Breast epithelium (tissue), 4 donors: ENCODE measurements at regions not wholly inside any gene's neighbourhood (a gene's known extent, or its start where the extent isn't known, plus 50 kb on each side); places are given as distances from the start of the nearest gene placed in this dataset.

Source experiments
- DNase-seq, 2 donors: peaks; one replicate each; pipeline ENCODE4 v3.0.0-alpha.2; 2019; ENCODE audit warnings: low spot score in 2 of 2
- H3K27ac ChIP-seq, 2 donors: fragments of 200-600 bp; sonication (generic) in 1 of 2; one replicate each; pipeline ENCODE4 v1.5.1; 2016 to 2019; ENCODE audit warnings: mild to moderate bottlenecking in 1 of 2
- H3K27me3 ChIP-seq, 2 donors: fragments of 200-600 bp; sonication (generic) in 1 of 2; one replicate each; pipeline versions ENCODE4 v1.5.1 to v1.6.0; 2017 to 2019; ENCODE audit warnings: control low read depth in 1 of 2, mild to moderate bottlenecking in 1 of 2
- H3K36me3 ChIP-seq: fragments of 200-600 bp; one replicate; pipeline ENCODE4 v1.5.1; 2019
- H3K4me1 ChIP-seq, 2 donors: fragments of 200-600 bp; sonication (generic); one replicate each; pipeline ENCODE4 v1.5.1; 2016 to 2019; ENCODE audit warnings: control low read depth in 1 of 2
- H3K4me3 ChIP-seq, 3 donors: fragments of 200-600 bp; sonication (generic); 1 replicate in 2 of 3; 2 replicates in 1 of 3; pipeline ENCODE4 v1.5.1; 2016 to 2019; ENCODE audit warnings: mild to moderate bottlenecking in 3 of 3, moderate library complexity in 2 of 3
- H3K9me3 ChIP-seq, 2 donors: fragments of 200-600 bp; sonication (generic) in 1 of 2; one replicate each; pipeline ENCODE4 v1.5.1; 2016 to 2019; ENCODE audit warnings: control low read depth in 1 of 2
- CTCF ChIP-seq, 3 donors: fragments of 450-650 bp; IDR thresholded peaks; one replicate each; pipeline ENCODE4 v1.5.1; 2016 to 2017; ENCODE audit warnings: antibody characterized with exemption in 3 of 3, mild to moderate bottlenecking in 3 of 3, moderate library complexity in 3 of 3
- POLR2A ChIP-seq: fragments of 450-650 bp; IDR thresholded peaks from one replicate; pipeline ENCODE4 v1.6.1; 2016; ENCODE audit warnings: antibody characterized with exemption, mild to moderate bottlenecking, moderate library complexity
- POLR2AphosphoS5 ChIP-seq, 3 donors: sonication (generic); formaldehyde crosslinking; IDR thresholded peaks; one replicate each; pipeline ENCODE4 v1.6.1; 2017; ENCODE audit warnings: antibody characterized with exemption in 3 of 3
- intact Hi-C: fragments of 100-400 bp; cut with DNase I; formaldehyde crosslinking; loops from one replicate; pipeline ENCODE4 v1.15.1; 2023; ENCODE audit warnings: low total_unique reads

- Histone ChIP-seq H3K27ac (no peak overlapping the region), H3K4me1 (no peaks in the 10 kb centered on the region), H3K4me3 (no peak overlapping the region), H3K36me3 (no peaks in the 10 kb centered on the region), H3K9me3 (no peaks in the 10 kb centered on the region), H3K27me3 (no peaks in the 10 kb centered on the region)
- DNase-seq: no peak
- TF ChIP-seq CTCF (IDR thresholded peaks at IDR 0.05) (no peak), POLR2A (no peak), POLR2AphosphoS5 (IDR thresholded peaks at IDR 0.05) (no peak)
- intact Hi-C loops: no loop called here
Measured at GRCh38 chr3:72043204-72044133, 258.5 kb upstream of the PROK2 start.

DNA sequence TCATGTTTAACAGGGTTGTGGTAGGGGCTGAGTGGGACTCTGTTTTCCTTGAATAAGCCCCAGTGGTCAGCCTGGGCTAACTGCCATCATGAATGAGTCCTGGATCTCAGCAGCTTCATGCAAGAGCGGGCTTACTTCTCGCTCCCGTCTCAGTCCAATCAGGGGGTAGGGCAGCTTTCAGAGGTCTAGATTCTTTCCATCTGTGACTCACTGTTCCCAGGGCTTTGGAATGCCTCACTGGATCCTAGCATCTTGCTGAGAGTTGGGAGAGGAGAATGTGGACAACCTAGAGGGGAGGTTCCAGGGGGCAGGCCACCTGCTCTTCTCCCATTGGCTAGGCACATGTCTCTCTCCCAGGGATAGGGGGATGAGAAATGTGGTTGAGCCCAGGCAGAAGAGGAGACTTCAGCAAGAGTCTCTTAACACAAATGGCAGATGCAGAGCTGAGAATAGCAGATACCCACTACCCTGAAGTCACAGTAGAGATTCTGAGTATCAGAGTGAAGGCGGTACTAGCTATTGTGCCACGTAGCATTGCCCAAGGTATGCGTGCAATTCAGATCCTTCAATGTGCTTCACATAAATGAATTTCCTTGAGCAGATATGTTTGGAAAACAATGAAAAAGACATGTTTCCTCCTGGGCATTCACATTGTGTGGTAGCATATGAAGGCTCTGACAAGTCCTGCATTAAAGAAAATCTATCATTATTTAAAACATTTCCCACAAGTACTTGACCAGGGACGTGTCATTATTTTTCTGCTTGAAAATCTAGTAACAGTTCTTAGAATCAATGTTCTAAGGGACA, 257.7 kb upstream of the PROK2 start:
- Histone ChIP-seq H3K36me3 (no peaks in the 10 kb centered on the region), H3K27ac (no peak overlapping the region), H3K4me1 (no peaks in the 10 kb centered on the region), H3K27me3 (no peaks in the 10 kb centered on the region), H3K9me3 (no peaks in the 10 kb centered on the region), H3K4me3 (no peak overlapping the region)
- intact Hi-C loops: no loop called here
- TF ChIP-seq POLR2A (no peak), POLR2AphosphoS5 (IDR thresholded peaks at IDR 0.05) (no peak), CTCF (IDR thresholded peaks at IDR 0.05) (no peak)
- DNase-seq: no peak

- intact Hi-C loops: no loop called here
- H3K27ac ChIP-seq: no peak overlapping the region
- DNase-seq: no peak
Measured at GRCh38 chr3:72041511-72041910, 256.6 kb upstream of the PROK2 start.

GRCh38 chr3:72041076-72041475, 256.1 kb upstream of the PROK2 start:
- no peaks in the 10 kb centered on the region for H3K9me3 ChIP-seq
- H3K27me3 ChIP-seq: no peaks in the 10 kb centered on the region
- DNase-seq: no peak
- H3K4me3 ChIP-seq: no peak overlapping the region
- no peak for TF ChIP-seq CTCF (IDR thresholded peaks at IDR 0.05)
- TF ChIP-seq POLR2A: no peak
- TF ChIP-seq POLR2AphosphoS5 (IDR thresholded peaks at IDR 0.05): no peak
- H3K4me1 ChIP-seq: no peaks in the 10 kb centered on the region
- intact Hi-C loops: no loop called here
- H3K36me3 ChIP-seq: no peaks in the 10 kb centered on the region
- H3K27ac ChIP-seq: no peak overlapping the region

More at GRCh38 chr3:72041511-72041910, 256.6 kb upstream of the PROK2 start:
- H3K27me3 ChIP-seq: no peaks in the 10 kb centered on the region
- H3K9me3 ChIP-seq: no peaks in the 10 kb centered on the region
- H3K4me3 ChIP-seq: no peak overlapping the region
- no peaks in the 10 kb centered on the region for H3K4me1 ChIP-seq
- no peak for TF ChIP-seq POLR2A
- TF ChIP-seq POLR2AphosphoS5 (IDR thresholded peaks at IDR 0.05): no peak
- no peak for TF ChIP-seq CTCF (IDR thresholded peaks at IDR 0.05)
- no peaks in the 10 kb centered on the region for H3K36me3 ChIP-seq

GRCh38 chr3:72039677-72040076, 254.7 kb upstream of the PROK2 start:
- Histone ChIP-seq H3K36me3 (no peaks in the 10 kb centered on the region), H3K4me1 (no peaks in the 10 kb centered on the region), H3K9me3 (no peaks in the 10 kb centered on the region), H3K27ac (no peak overlapping the region), H3K4me3 (no peak overlapping the region), H3K27me3 (no peaks in the 10 kb centered on the region)
- no peak for TF ChIP-seq POLR2A
- DNase-seq: no peak
- intact Hi-C loops: no loop called here
